ENCODE measurements at regions not wholly inside any gene's neighbourhood (a gene's known extent, or its start where the extent isn't known, plus 50 kb on each side); places are given as distances from the start of the nearest gene placed in this dataset.
A peak's percentile ranks its signal among the peaks of the same experiment; 100 is the strongest.
"Not testable (repeated sequence)": the region's sequence is repeated elsewhere in the genome, so short reads cannot be mapped to it uniquely, and the experiment has no call there.

- peak; percentile 50 for DNase-seq
Observed at GRCh38 chr2:174697255-174697654, 67.0 kb downstream of the CHRNA1 start.

GRCh38 chr2:174694920-174695319 lies 69.4 kb downstream of the CHRNA1 start:
- no peak for DNase-seq

GRCh38 chr2:174694196-174694878 lies 69.9 kb downstream of the CHRNA1 start:
- DNase-seq = no peak

GRCh38 chr2:174693344-174693743 lies 70.9 kb downstream of the CHRNA1 start:
- no peak for DNase-seq

- DNase-seq = no peak
Observed at GRCh38 chr2:174692256-174692919, 71.9 kb downstream of the CHRNA1 start.

- DNase-seq = no peak
Observed at GRCh38 chr2:174691201-174691779, 73.0 kb downstream of the CHRNA1 start.

GRCh38 chr2:174690026-174690425 lies 74.2 kb downstream of the CHRNA1 start:
- no peak for DNase-seq

GRCh38 chr2:174688079-174688478 lies 76.2 kb downstream of the CHRNA1 start:
- peak; percentile 44 for DNase-seq

- no peak for DNase-seq
Observed at GRCh38 chr2:174686430-174686829, 77.8 kb downstream of the CHRNA1 start.

- DNase-seq = peak; percentile 56
Observed at GRCh38 chr2:174683392-174683759, 80.9 kb downstream of the CHRNA1 start.

GRCh38 chr2:174682578-174683391 lies 81.5 kb downstream of the CHRNA1 start:
- peak; percentile 76 for DNase-seq

GRCh38 chr2:174682007-174682577 lies 82.2 kb downstream of the CHRNA1 start:
- DNase-seq = peak; percentile 34

- peak; percentile 40 for DNase-seq
Observed at GRCh38 chr2:174681099-174682006, 82.9 kb downstream of the CHRNA1 start.

- DNase-seq = no peak
Observed at GRCh38 chr2:174680221-174680620, 82.6 kb upstream of the WIPF1 start.

GRCh38 chr2:174678395-174678794 lies 80.8 kb upstream of the WIPF1 start:
- no peak for DNase-seq

GRCh38 chr2:174675615-174676014 lies 78.0 kb upstream of the WIPF1 start:
- no peak for DNase-seq

- DNase-seq = peak; percentile 85
Observed at GRCh38 chr2:174673876-174674275, 76.3 kb upstream of the WIPF1 start.

GRCh38 chr2:174673440-174673839 lies 75.8 kb upstream of the WIPF1 start:
- no peak for DNase-seq

- not testable (repeated sequence) for DNase-seq
Observed at GRCh38 chr2:174671532-174671931, 73.9 kb upstream of the WIPF1 start.

- no peak for DNase-seq
Observed at GRCh38 chr2:174670446-174670845, 72.8 kb upstream of the WIPF1 start.

GRCh38 chr2:174669336-174669735 lies 71.7 kb upstream of the WIPF1 start:
- DNase-seq = no peak

- no peak for DNase-seq
Observed at GRCh38 chr2:174668075-174668474, 70.5 kb upstream of the WIPF1 start.
